HepG2 (cell line): ENCODE measurements at regions not wholly inside any gene's neighbourhood (a gene's known extent, or its start where the extent isn't known, plus 50 kb on each side); places are given as distances from the start of the nearest gene placed in this dataset.

Source experiments
- ATAC-seq: fragments of 200-7000 bp; cut with Tn5 transposase; 3 replicates; pipeline ENCODE4 v1.9.1; 2020; ENCODE audit warnings: mild to moderate bottlenecking, moderate library complexity
- BruUV-seq: library from RNA; stranded (reverse); fragments of 400-500 nt; replicated peaks from 2 replicates; lab custom pipeline; 2021; lab: Mats Ljungman, UMichigan
- CTCF ChIA-PET: fragments of 300-600 bp; formaldehyde crosslinking; extraction: SDS; loops from one replicate; lab custom pipeline; 2021; ENCODE audit warnings: low total read pairs, inconsistent platforms, low intra/inter-chr PET ratio; lab: Yijun Ruan, JAX
- POLR2A ChIA-PET: fragments of 350-600 bp; sonication (Branson Sonifier 250); formaldehyde crosslinking; loops from one replicate; lab custom pipeline; 2020; ENCODE audit warnings: antibody characterized with exemption, inconsistent platforms; lab: Yijun Ruan, JAX
- DNase-seq: peaks from one replicate; pipeline ENCODE4 v3.0.0-alpha.2; 2015; ENCODE audit warnings: low spot score
- FAIRE-seq: peaks from 3 replicates; lab custom pipeline; 2011; peaks lifted over from hg19 to GRCh38; lab: Jason Lieb, UNC
- H2AFZ ChIP-seq: one replicate; pipeline ENCODE4 v1.6.1; 2011; ENCODE audit warnings: low read length, inconsistent platforms
- H3K27ac ChIP-seq: fragments of 300-600 bp; 3 replicates; pipeline ENCODE4 v1.8.0; 2011; ENCODE audit warnings: mixed run types, mild to moderate bottlenecking, mixed read lengths, low read length, inconsistent platforms; ENCODE audit not compliant: insufficient read depth; ENCODE audit errors: extremely low read length
- H3K27me3 ChIP-seq, 2 experiments: fragments of 200-600 bp in 1 of 2; 2 replicates in 1 of 2; 3 replicates in 1 of 2; pipeline versions ENCODE4 v1.6.0 to v1.8.0; 2011; ENCODE audit warnings: low read length in 2 of 2, mild to moderate bottlenecking in 2 of 2, moderate library complexity in 2 of 2, inconsistent platforms in 1 of 2; ENCODE audit not compliant: insufficient read depth in 2 of 2, control insufficient read depth in 1 of 2
- H3K36me3 ChIP-seq, 2 experiments: fragments of 200-600 bp in 1 of 2; replicated peaks in 1 of 2; 2 replicates in 1 of 2; 3 replicates in 1 of 2; pipeline versions ENCODE4 v1.5.1 to v1.8.0; 2011; ENCODE audit warnings: low read length in 2 of 2, inconsistent platforms in 1 of 2; ENCODE audit not compliant: insufficient read depth in 2 of 2, control insufficient read depth in 1 of 2
- H3K4me1 ChIP-seq: 2 replicates; pipeline ENCODE4 v1.5.1; 2012; ENCODE audit warnings: low read length, inconsistent platforms; ENCODE audit not compliant: insufficient read depth
- H3K4me2 ChIP-seq: 2 replicates; pipeline ENCODE4 v1.6.0; 2011; ENCODE audit warnings: low read depth, low read length, inconsistent platforms
- H3K4me3 ChIP-seq, 3 experiments: fragments of 200-600 bp in 1 of 3; sonication (generic), shearing (Covaris generic) in 1 of 3; replicated peaks in 1 of 3; 2 replicates each; pipeline ENCODE4 v1.5.1; 2011 to 2016; ENCODE audit warnings: low read length in 3 of 3, inconsistent platforms in 2 of 3, low read depth in 2 of 3, mild to moderate bottlenecking in 2 of 3, control low read depth in 1 of 3, mixed read lengths in 1 of 3; ENCODE audit not compliant: insufficient read depth in 1 of 3
- H3K79me2 ChIP-seq: one replicate; pipeline ENCODE4 v1.6.1; 2011; ENCODE audit warnings: low read length, inconsistent platforms; ENCODE audit not compliant: insufficient read depth
- H3K9ac ChIP-seq: 2 replicates; pipeline ENCODE4 v1.6.0; 2011; ENCODE audit warnings: mild to moderate bottlenecking, low read depth, low read length, inconsistent platforms; ENCODE audit not compliant: insufficient read depth
- H3K9me3 ChIP-seq: 2 replicates; pipeline ENCODE4 v1.5.1; 2012; ENCODE audit warnings: mild to moderate bottlenecking, low read length
- H4K20me1 ChIP-seq: 2 replicates; pipeline ENCODE4 v1.6.0; 2011; ENCODE audit warnings: inconsistent platforms, mild to moderate bottlenecking, low read length, moderate library complexity; ENCODE audit not compliant: insufficient read depth
- LCORL ChIP-seq, 2 experiments: fragments of 450-650 bp in 1 of 2; sonication (generic) in 1 of 2; formaldehyde crosslinking in 1 of 2; IDR thresholded peaks; 2 replicates each; pipeline versions ENCODE4 v1.5.0 to v1.6.1; 2017 to 2020; ENCODE audit warnings: antibody characterized with exemption in 1 of 2, missing genetic modification reagents in 1 of 2
- PITX1 ChIP-seq: sonication (generic); formaldehyde crosslinking; IDR thresholded peaks from 2 replicates; pipeline ENCODE4 v1.5.1; 2020; ENCODE audit warnings: mild to moderate bottlenecking, missing genetic modification reagents
- SCMH1 ChIP-seq: sonication (generic); formaldehyde crosslinking; IDR thresholded peaks from 2 replicates; pipeline ENCODE4 v1.9.0; 2021; ENCODE audit warnings: missing genetic modification reagents, mild to moderate bottlenecking, borderline replicate concordance
- ZNF34 ChIP-seq: sonication (generic); formaldehyde crosslinking; IDR thresholded peaks from 2 replicates; pipeline ENCODE4 v1.4.0; 2020; ENCODE audit warnings: mild to moderate bottlenecking, missing genetic modification reagents, borderline replicate concordance
- ZNF609 ChIP-seq: sonication (generic); formaldehyde crosslinking; IDR thresholded peaks from 2 replicates; pipeline ENCODE4 v1.4.0; 2020; ENCODE audit warnings: mild to moderate bottlenecking, missing genetic modification reagents, borderline replicate concordance
- WGBS: methylation state at CpG from one replicate; pipeline ENCODE4 v1.1.6; 2017; ENCODE audit warnings: low lambda C conversion rate; 5-methylcytosine and 5-hydroxymethylcytosine counted together
- in situ Hi-C: cut with HindIII; loops from 2 replicates; pipeline ENCODE4 v1.10.0; 2017; ENCODE audit warnings: low pct_unique_long_range_greater_than_20kb; ENCODE audit not compliant: extremely low pct_ligation_motif_present
- intact Hi-C: fragments of 100-400 bp; cut with micrococcal nuclease; formaldehyde crosslinking; loops from one replicate; pipeline ENCODE4 v1.10.0; 2022; ENCODE audit not compliant: unreplicated experiment
- TF ChIP-seq, protein P1 (sequence below): IDR thresholded peaks from 2 replicates; pipeline ENCODE4 v1.6.1; 2016
- TF ChIP-seq, protein P2 (sequence below): sonication (generic); formaldehyde crosslinking; IDR thresholded peaks from 2 replicates; pipeline ENCODE4 v1.5.0; 2020; ENCODE audit warnings: missing genetic modification reagents, mild to moderate bottlenecking, borderline replicate concordance
- TF ChIP-seq, protein P3 (sequence below): sonication (generic); formaldehyde crosslinking; IDR thresholded peaks from 2 replicates; pipeline ENCODE4 v1.4.0; 2020; ENCODE audit warnings: missing genetic modification reagents, borderline replicate concordance

DNA sequence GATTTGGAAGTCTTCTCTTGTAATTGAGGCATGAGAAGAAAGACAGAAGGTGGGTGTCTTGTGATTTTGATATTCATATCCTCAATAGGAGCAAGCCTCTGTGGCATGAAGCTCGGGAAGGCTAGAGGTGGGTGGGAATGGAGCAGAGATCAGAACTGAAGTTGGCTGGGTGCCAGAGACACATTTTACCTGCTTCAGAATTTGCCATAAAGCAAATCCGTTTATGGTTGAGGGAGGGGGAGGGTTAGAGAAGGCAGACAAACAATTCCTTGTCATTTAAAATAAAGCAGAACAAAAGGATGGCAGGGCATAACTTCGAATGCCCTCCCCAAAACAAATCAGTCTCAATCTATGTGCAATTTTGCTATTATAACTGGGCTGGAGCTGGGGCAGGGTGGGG lies 305.9 kb downstream of the KLF5 start:
- ATAC-seq (no peak), FAIRE-seq (no peak), DNase-seq (no peak)
- Histone ChIP-seq H4K20me1 (no peaks in the 10 kb centered on the region), H2AFZ (no peak overlapping the region), H3K27me3 (no peaks in the 10 kb centered on the region; a peak in 1 of 5 replicates), H3K27ac (no peak overlapping the region), H3K9ac (no peak overlapping the region), H3K4me1 (no peaks in the 10 kb centered on the region), H3K4me2 (no peak overlapping the region), H3K79me2 (no peaks in the 10 kb centered on the region), H3K9me3 (no peaks in the 10 kb centered on the region), H3K4me3 (no peak overlapping the region), H3K36me3 (no peaks in the 10 kb centered on the region)
- intact Hi-C loops: no loop called here
- ChIA-PET POLR2A (no interaction called here), CTCF (no interaction called here)
- 0% methylated on average over 3 of the region's 3 CpGs for WGBS
- BruUV-seq: no TSS peak
- in situ Hi-C loops: no loop called here
- no peak for TF ChIP-seq PITX1
- TF ChIP-seq LCORL (IDR thresholded peaks at IDR 0.05): peak; percentile 61; the same call in 1 of the 2 replicates
- no peak for TF ChIP-seq LCORL (CRISPR knock-in tag; IDR thresholded peaks at IDR 0.05)
- TF ChIP-seq, protein P1, sequence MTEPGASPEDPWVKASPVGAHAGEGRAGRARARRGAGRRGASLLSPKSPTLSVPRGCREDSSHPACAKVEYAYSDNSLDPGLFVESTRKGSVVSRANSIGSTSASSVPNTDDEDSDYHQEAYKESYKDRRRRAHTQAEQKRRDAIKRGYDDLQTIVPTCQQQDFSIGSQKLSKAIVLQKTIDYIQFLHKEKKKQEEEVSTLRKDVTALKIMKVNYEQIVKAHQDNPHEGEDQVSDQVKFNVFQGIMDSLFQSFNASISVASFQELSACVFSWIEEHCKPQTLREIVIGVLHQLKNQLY (CRISPR knock-in tag): no peak

DNA sequence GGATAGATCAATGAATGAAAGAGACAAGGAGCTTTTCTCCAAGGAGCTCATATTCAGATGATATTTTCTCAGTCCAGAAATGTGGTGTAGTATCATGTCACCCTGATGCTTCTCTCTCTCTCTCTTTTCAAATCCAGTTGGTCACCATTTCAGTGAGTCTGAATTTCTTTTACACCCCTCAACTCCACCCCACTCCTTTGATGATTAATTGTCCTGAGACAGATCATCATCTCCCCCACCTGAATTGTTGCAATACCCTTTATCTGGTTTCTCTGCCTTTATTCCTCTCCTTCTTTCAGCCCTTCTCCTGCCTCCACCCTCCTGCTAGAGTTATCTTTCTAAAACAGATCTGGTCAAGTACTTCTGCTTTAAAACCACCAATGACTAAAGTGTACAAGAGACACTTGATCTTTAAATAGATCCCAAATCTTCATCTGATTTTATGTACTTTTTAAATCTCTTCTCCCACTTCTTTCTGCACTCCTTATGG lies 299.8 kb downstream of the KLF5 start:
- ChIA-PET POLR2A (no interaction called here), CTCF (no interaction called here)
- no peaks in the 10 kb centered on the region for H3K36me3 ChIP-seq
- TF ChIP-seq ZNF609 (no peak), SCMH1 (no peak), ZNF34 (CRISPR knock-in tag) (no peak)
- TF ChIP-seq, protein P2, sequence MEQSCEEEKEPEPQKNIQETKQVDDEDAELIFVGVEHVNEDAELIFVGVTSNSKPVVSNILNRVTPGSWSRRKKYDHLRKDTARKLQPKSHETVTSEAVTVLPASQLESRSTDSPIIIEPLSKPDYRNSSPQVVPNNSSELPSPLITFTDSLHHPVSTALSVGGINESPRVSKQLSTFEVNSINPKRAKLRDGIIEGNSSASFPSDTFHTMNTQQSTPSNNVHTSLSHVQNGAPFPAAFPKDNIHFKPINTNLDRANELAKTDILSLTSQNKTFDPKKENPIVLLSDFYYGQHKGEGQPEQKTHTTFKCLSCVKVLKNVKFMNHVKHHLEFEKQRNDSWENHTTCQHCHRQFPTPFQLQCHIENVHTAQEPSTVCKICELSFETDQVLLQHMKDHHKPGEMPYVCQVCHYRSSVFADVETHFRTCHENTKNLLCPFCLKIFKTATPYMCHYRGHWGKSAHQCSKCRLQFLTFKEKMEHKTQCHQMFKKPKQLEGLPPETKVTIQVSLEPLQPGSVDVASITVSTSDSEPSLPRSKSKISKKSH (CRISPR knock-in tag): no peak
- TF ChIP-seq, protein P3, sequence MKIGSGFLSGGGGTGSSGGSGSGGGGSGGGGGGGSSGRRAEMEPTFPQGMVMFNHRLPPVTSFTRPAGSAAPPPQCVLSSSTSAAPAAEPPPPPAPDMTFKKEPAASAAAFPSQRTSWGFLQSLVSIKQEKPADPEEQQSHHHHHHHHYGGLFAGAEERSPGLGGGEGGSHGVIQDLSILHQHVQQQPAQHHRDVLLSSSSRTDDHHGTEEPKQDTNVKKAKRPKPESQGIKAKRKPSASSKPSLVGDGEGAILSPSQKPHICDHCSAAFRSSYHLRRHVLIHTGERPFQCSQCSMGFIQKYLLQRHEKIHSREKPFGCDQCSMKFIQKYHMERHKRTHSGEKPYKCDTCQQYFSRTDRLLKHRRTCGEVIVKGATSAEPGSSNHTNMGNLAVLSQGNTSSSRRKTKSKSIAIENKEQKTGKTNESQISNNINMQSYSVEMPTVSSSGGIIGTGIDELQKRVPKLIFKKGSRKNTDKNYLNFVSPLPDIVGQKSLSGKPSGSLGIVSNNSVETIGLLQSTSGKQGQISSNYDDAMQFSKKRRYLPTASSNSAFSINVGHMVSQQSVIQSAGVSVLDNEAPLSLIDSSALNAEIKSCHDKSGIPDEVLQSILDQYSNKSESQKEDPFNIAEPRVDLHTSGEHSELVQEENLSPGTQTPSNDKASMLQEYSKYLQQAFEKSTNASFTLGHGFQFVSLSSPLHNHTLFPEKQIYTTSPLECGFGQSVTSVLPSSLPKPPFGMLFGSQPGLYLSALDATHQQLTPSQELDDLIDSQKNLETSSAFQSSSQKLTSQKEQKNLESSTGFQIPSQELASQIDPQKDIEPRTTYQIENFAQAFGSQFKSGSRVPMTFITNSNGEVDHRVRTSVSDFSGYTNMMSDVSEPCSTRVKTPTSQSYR (CRISPR knock-in tag): no peak

More for the DNA sequence above, 299.8 kb downstream of the KLF5 start:
- Histone ChIP-seq H4K20me1 (no peaks in the 10 kb centered on the region), H2AFZ (no peak overlapping the region), H3K4me1 (no peaks in the 10 kb centered on the region), H3K4me2 (no peak overlapping the region), H3K4me3 (no peak overlapping the region), H3K9ac (no peak overlapping the region), H3K9me3 (no peaks in the 10 kb centered on the region), H3K27me3 (no peaks in the 10 kb centered on the region), H3K27ac (no peak overlapping the region), H3K79me2 (no peaks in the 10 kb centered on the region)
- no peak for DNase-seq
- in situ Hi-C loops: no loop called here
- FAIRE-seq: no peak
- BruUV-seq: no TSS peak
- intact Hi-C loops: no loop called here
- ATAC-seq: no peak
